ENCODE measurements at regions not wholly inside any gene's neighbourhood (a gene's known extent, or its start where the extent isn't known, plus 50 kb on each side); places are given as distances from the start of the nearest gene placed in this dataset.

DNA sequence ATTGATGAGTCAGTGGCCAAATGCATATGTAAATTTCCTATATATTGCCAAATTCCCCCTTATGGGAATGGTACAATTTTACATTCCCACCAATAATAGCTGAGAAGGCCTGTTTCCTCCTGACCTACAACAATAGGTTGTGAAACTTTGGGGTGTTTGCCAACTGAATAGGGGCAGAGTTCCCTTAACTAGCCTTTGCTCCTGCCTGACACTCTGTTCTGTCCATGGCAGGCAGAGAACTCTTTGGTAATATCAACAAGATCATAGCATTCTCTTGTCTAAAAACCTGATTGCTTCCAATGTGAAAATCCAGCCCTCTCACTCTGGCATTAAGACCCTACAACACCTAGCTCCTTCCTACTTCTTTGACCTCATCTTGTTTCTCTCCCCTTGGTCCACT, 149.7 kb downstream of the HAPSTR1 start:
- no peak for DNase-seq (ENCODE audit: extremely low read depth, low read depth)

GRCh38 chr16:9248162-9248561, 156.7 kb downstream of the HAPSTR1 start:
- DNase-seq (ENCODE audit: extremely low read depth, low read depth) = no peak

DNA sequence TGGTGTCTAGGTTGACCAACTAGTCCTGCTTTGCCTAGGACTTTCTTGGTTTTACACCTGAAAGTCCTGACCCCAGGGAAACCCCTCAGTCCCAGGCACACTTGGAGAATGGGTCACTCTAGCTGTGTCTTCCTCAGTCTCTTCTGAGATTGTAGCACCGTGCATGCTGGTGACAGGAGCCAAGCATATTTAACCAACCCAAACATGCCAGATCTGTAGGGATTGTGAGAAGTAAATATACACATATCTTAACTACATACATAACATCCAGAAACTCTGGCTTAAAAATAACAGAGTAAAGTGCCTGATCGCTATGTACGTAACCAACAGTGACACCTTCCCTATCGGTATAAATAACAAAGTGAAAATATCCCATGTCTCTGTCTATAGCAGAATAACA, 158.1 kb downstream of the HAPSTR1 start:
- DNase-seq (ENCODE audit: extremely low read depth, low read depth) = no peak

DNA sequence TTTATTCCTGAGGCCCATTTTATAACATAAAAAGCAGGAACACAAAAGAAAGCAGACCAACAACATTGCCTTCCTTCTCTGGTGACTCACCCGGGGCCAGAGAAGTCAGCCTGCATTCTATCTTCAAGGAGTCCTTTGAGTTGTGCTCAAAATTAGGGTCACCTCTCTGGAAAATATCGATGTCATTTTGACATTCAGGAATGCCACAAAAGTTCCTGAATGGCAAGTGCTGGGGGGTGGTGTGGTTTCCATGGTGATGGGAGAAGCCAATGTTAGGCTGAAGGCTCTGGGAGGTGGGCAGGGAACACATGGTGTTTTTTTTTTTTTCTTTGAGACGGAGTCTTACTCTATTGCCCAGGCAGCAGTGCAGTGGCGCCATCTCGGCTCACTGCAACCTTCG, 159.6 kb downstream of the HAPSTR1 start:
- DNase-seq (ENCODE audit: extremely low read depth, low read depth) = no peak

GRCh38 chr16:9254863-9255262, 163.4 kb downstream of the HAPSTR1 start:
- no peak for DNase-seq (ENCODE audit: extremely low read depth, low read depth)

- DNase-seq (ENCODE audit: extremely low read depth, low read depth) = peak; percentile 4
Measured at GRCh38 chr16:9256196-9256595, 164.8 kb downstream of the HAPSTR1 start.

DNA sequence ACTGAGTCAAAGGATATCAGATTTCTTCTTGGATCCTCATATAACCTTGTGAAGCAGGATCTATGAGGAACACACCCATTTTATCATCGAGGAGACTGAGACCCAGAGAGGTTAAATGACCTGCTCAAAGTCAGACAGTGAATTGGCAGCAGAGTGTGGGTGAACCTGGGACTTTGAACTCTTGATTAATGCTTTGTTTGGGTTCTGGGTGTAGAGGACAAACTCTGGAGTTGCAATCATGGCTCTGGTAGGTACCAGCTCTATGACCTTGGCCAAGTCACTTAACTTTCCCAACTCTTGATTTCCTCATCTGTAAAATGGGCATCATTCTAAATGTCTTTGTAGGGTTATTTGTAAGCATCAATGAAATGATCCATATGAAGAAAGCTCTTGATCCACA, 166.4 kb downstream of the HAPSTR1 start:
- DNase-seq (ENCODE audit: extremely low read depth, low read depth) = no peak

DNA sequence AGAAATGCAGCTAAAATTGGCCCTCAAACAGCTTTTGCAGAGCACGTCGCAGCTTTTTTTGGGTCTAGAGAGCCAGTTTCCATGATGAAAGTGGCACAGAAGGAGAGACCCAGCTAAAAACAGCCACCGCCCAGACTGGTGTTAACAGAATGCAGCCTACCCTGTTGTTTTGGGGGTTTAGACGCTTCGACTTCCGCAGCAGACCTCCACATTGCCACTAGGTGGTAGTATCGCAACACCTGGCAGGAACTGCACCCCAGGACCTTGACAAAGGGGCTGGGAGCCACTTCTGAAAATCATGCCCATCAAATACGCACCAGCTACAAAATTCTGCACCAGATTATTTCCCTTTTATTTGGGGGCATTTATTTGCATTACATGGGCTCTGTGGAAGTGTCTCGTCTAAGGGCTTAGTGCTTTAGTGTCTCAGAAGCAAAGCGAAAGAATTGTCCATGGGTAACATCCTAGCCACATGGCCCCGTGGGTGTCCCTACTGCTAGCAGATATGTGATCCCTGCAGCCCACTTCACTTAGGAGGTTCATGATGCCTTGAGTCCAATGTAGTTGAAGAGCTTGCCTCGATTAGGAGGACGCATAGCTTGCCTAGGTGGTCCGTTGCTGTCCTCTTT, 167.1 kb downstream of the HAPSTR1 start:
- DNase-seq (ENCODE audit: extremely low read depth, low read depth) = peak; percentile 14

GRCh38 chr16:9259914-9260608, 168.6 kb downstream of the HAPSTR1 start:
- DNase-seq (ENCODE audit: extremely low read depth, low read depth) = no peak

DNA sequence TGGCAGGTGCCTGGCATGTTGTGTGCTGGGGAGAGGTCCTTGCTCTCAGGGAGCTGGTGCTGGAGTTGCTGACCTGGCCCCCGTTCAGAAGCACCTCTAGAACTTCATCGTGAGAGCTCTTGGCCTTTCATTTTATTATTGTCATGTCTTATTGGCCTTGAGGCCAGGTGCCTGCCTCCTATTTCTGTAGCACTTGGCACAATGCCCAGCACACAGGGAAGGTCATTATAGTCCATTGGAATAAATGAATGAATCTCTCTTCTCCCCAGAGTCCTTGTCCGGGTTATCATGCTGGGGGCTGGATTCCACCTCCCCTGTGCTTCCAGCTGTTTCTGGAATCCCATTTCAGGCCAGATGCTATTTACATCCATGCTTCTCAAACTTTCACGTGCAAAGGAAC, 169.2 kb downstream of the HAPSTR1 start:
- DNase-seq (ENCODE audit: extremely low read depth, low read depth) = no peak

DNA sequence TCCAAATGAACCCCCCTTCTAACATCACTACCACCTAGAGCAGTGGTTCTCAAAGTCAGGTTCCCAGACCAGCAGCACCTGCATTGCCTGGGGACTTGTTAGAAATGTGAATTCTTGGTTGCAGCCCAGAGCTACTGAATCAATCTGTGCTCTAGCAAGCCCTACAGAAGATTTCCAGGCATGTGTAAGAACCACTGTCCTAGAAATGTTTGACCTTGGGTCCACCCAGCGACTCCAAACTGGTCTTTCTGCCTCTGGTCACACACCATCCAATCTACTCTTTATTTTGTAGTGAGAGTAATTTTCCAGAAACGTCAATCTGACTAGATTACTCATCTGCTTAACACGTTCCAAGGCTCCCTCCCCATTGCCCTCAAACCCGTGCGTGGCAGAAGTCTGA, 169.9 kb downstream of the HAPSTR1 start:
- DNase-seq (ENCODE audit: extremely low read depth, low read depth) = no peak

GRCh38 chr16:9262941-9263715, 171.7 kb downstream of the HAPSTR1 start:
- no peak for DNase-seq (ENCODE audit: extremely low read depth, low read depth)

GRCh38 chr16:9264067-9264466, 172.6 kb downstream of the HAPSTR1 start:
- DNase-seq (ENCODE audit: extremely low read depth, low read depth) = no peak

DNA sequence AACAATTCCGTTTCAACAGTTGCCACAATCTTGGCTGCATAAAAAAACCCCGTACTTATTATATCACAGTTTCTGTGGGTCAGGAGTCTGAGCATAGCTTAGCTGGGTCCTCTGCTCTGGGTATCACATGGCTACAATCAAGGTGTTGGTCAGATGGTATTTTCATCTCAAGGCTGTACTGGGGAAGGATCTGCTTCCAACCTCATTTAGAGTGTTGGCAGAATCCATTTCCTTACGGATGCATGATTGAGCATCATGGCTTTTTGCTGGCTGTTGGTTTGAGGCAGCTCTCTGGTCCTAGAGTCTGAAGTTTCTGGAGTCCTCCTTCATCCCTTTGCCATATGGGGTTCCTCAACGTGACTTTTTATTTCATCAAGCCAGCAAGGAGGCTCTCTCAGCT, 177.0 kb downstream of the HAPSTR1 start:
- no peak for DNase-seq (ENCODE audit: extremely low read depth, low read depth)

DNA sequence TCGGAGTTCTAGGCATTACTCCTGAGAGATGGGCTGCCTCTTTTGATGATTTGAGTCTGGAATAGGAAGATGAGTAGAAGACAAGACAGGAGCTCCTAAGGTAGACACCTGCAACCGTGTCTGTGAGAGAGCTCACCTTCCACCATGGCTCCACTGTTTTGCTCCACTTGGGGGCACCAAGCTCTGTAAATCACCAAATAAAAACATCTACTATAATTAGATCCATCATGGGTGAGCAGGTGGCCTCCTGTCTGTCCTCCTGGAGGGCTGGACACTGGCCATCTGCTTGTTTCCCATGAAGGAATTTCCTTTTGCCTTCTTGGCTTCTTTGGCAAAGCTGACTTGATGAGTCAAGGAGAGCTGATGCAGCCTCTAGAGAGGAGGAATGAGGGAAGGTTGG, 179.0 kb downstream of the HAPSTR1 start:
- DNase-seq (ENCODE audit: extremely low read depth, low read depth) = no peak

- no peak for DNase-seq (ENCODE audit: extremely low read depth, low read depth)
Measured at GRCh38 chr16:9270941-9271340, 179.5 kb downstream of the HAPSTR1 start.

- no peak for DNase-seq (ENCODE audit: extremely low read depth, low read depth)
Measured at GRCh38 chr16:9271841-9272240, 180.4 kb downstream of the HAPSTR1 start.

- DNase-seq (ENCODE audit: extremely low read depth, low read depth) = no peak
Measured at GRCh38 chr16:9275377-9275776, 183.9 kb downstream of the HAPSTR1 start.

DNA sequence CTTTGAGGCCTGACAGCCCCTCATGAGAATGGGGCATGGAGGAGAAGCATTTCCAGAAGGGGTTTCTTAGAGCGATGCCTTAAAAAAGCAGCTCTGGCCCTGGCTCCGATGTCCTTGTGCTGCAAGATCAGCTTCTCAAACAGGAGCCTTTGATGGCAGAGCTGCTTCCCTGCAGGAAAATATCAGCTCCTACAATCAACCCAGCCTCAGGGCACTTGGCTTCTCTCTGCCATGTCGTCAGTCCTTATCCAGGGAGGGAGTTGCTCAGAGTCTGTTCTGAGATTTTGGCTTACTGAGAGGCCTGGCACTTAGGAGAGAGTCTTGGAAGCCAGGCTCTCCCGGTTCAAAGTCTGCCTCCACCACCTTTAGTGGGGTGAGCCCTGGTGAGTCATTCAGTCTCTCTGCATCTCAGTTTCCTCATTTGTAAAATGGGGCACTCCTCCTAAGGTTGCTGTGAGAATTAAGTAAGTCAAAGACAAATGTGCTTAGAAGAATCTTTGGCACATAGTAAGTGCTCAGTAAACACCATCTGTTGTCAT, 184.4 kb downstream of the HAPSTR1 start:
- DNase-seq (ENCODE audit: extremely low read depth, low read depth) = no peak

GRCh38 chr16:9279291-9280068, 188.0 kb downstream of the HAPSTR1 start:
- no peak for DNase-seq (ENCODE audit: extremely low read depth, low read depth)

DNA sequence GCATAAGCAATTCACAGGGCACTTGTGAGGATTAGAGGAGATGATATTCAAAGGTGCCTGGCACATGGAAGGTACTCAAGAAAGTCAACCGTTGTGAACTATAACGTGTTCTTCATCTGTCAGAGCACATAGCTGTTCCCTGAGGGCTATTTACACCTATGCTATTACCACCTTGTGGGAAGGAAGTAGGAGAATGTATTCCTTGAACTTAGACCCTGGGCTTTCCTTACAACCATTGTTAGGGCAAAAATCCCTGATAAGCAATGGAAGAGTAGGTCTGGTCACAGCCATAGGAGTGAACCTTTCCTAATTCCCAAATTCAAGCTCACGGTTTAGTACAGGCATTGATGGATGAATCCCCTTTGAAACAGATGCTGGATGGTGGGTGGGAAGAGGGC, 188.6 kb downstream of the HAPSTR1 start:
- DNase-seq (ENCODE audit: extremely low read depth, low read depth) = no peak

Data from NCI-H460 (cell line).